Spleen (tissue), 7 donors: ENCODE measurements at regions not wholly inside any gene's neighbourhood (a gene's known extent, or its start where the extent isn't known, plus 50 kb on each side); places are given as distances from the start of the nearest gene placed in this dataset.

Experiments
- CTCF ChIP-seq, 11 experiments: fragments of 200-600 bp in 7 of 11; fragments of 450-650 bp in 4 of 11; sonication (generic) in 4 of 11; IDR thresholded peaks in 8 of 11; conservative IDR thresholded peaks in 3 of 11; 1 replicate in 7 of 11; 2 replicates in 4 of 11; pipeline versions ENCODE4 v1.4.0 to v1.8.0; 2016 to 2021; ENCODE audit warnings: antibody characterized with exemption in 11 of 11, inconsistent platforms in 4 of 11, mild to moderate bottlenecking in 1 of 11
- POLR2A ChIP-seq, 3 donors: fragments of 450-650 bp; IDR thresholded peaks; one replicate each; pipeline ENCODE4 v1.5.1; 2017; ENCODE audit warnings: antibody characterized with exemption in 3 of 3, mild to moderate bottlenecking in 1 of 3
- donor health status: DM: no; HTN: no; CAD: no; lungs with moderate emphysema.
- donor health status: DM: no; HTN: no; CAD: no.
- donor health status: DM: no; HTN: no; CAD: no.

- TF ChIP-seq CTCF (IDR thresholded peaks at IDR 0.05 in 8 of 11, conservative IDR thresholded peaks at IDR 0.05 in 3 of 11), result no peak
- TF ChIP-seq POLR2A (IDR thresholded peaks at IDR 0.05), result no peak
Measured at GRCh38 chr19:16023146-16023915, 53.0 kb upstream of the TPM4 start.
